RWPE1 (cell line): ENCODE measurements at regions not wholly inside any gene's neighbourhood (a gene's known extent, or its start where the extent isn't known, plus 50 kb on each side); places are given as distances from the start of the nearest gene placed in this dataset.
A peak's percentile ranks its signal among the peaks of the same experiment; 100 is the strongest.

Experiments used
- CTCF ChIA-PET: fragments of 350-600 bp; sonication (Branson Sonifier 250); formaldehyde crosslinking; extraction: SDS; loops from one replicate; lab custom pipeline; 2021; lab: Yijun Ruan, JAX
- POLR2A ChIA-PET: fragments of 400-600 bp; formaldehyde crosslinking; extraction: SDS; loops from one replicate; lab custom pipeline; 2020; ENCODE audit warnings: antibody characterized with exemption; ENCODE audit not compliant: low non-redundant PET; lab: Yijun Ruan, JAX
- DNase-seq: peaks from one replicate; pipeline ENCODE4 v3.0.0; 2012; ENCODE audit warnings: low spot score
- H3K27ac ChIP-seq: fragments of 450-650 bp; 2 replicates; pipeline ENCODE4 v1.5.1; 2017
- CTCF ChIP-seq: fragments of 450-650 bp; conservative IDR thresholded peaks from 2 replicates; pipeline ENCODE4 v1.5.1; 2017; ENCODE audit warnings: low read depth, mild to moderate bottlenecking

GRCh38 chr15:35151381-35151780 lies 66.3 kb upstream of the NANOGP8 start:
- TF ChIP-seq CTCF, result no peak
- no peak overlapping the region for H3K27ac ChIP-seq
- no peak for DNase-seq
- ChIA-PET CTCF (no interaction called here), POLR2A (no interaction called here)

- no peak for TF ChIP-seq CTCF
- CTCF ChIA-PET, result interaction anchor here (0.6 kb wide), 2 partner anchors 120 to 158 kb away, joined by 3 read pairs; no protein-coding TSS in a partner anchor
- no peak overlapping the region for H3K27ac ChIP-seq
- POLR2A ChIA-PET, result no interaction called here
- DNase-seq, result no peak
Measured at GRCh38 chr15:35150361-35150760, 65.3 kb upstream of the NANOGP8 start.

- no peak for TF ChIP-seq CTCF
- H3K27ac ChIP-seq, result no peak overlapping the region
- ChIA-PET CTCF (no interaction called here), POLR2A (no interaction called here)
- no peak for DNase-seq
Measured at GRCh38 chr15:35145336-35145735, 60.2 kb upstream of the NANOGP8 start.

- H3K27ac ChIP-seq, result no peak overlapping the region
- CTCF ChIA-PET, result interaction anchor here (0.6 kb wide), 1 partner anchor 301 kb away, joined by 4 read pairs; no protein-coding TSS in a partner anchor
- no peak for DNase-seq
- POLR2A ChIA-PET, result interaction anchor here (0.5 kb wide), 1 partner anchor 117 kb away, joined by 4 read pairs; no protein-coding TSS in a partner anchor
- TF ChIP-seq CTCF, result no peak
Measured at GRCh38 chr15:35142578-35142977, 57.5 kb upstream of the NANOGP8 start.

- ChIA-PET POLR2A (interaction anchor here (0.5 kb wide), 1 partner anchor 117 kb away, joined by 4 read pairs; no protein-coding TSS in a partner anchor), CTCF (interaction anchor here (0.6 kb wide), 1 partner anchor 302 kb away, joined by 4 read pairs; no protein-coding TSS in a partner anchor)
- no peak for TF ChIP-seq CTCF
- peak; percentile 51 for DNase-seq
- no peak overlapping the region for H3K27ac ChIP-seq
Measured at GRCh38 chr15:35141743-35142471, 56.8 kb upstream of the NANOGP8 start.

- H3K27ac ChIP-seq, result no peak overlapping the region
- CTCF ChIA-PET, result interaction anchor here (0.7 kb wide), 1 partner anchor 104 kb away, joined by 3 read pairs; no protein-coding TSS in a partner anchor
- POLR2A ChIA-PET, result no interaction called here
- TF ChIP-seq CTCF, result no peak
- no peak for DNase-seq
Measured at GRCh38 chr15:35139822-35140221, 54.7 kb upstream of the NANOGP8 start.
